Left renal pelvis (tissue), 4 donors: ENCODE measurements at regions not wholly inside any gene's neighbourhood (a gene's known extent, or its start where the extent isn't known, plus 50 kb on each side); places are given as distances from the start of the nearest gene placed in this dataset.
A peak's percentile ranks its signal among the peaks of the same experiment; 100 is the strongest.
"Not testable (repeated sequence)": the region's sequence is repeated elsewhere in the genome, so short reads cannot be mapped to it uniquely, and the experiment has no call there.

Source experiments
- DNase-seq, 4 donors: peaks; one replicate each; pipeline ENCODE4 v3.0.0-alpha.2; 2013; ENCODE audit warnings: low read depth in 4 of 4, low spot score in 3 of 4

DNA sequence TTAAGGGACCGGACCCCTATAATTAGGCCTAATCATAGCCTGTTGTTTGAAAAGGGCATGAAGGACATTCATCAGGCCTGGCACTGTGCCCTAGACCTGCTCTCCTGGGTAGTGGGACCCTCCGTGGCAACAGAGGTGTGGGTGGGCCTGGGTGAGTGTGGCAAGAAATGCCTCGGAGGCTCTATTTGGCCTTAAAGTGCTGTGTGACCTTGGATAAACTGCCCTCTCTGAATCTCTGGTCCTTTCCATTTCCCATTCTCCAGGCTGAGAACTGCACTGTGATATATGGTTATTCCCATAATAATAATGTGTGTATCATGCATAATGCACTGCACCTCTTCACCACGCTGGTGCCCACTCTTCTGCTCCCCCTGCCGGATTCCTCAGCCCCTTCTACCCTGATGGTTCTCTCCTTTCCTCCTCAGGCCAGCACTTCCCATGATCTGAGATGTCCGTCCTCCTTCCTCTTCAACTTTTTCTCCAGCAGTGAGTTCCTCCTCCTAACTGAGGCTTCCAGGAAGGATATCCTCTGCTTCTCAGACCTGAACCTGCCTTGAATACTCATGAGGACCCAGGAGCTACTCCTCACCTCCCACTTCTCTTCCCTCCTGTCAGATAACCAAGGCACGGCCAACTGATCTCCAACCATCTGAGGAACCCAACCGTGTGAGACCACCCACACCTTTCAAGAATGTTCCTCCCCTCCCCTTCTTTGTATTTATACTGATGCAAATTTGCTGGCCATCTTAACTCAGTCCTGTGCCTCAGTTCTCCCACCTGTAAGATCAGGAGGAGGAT is 111.0 kb upstream of the PZP start:
- no peak for DNase-seq

DNA sequence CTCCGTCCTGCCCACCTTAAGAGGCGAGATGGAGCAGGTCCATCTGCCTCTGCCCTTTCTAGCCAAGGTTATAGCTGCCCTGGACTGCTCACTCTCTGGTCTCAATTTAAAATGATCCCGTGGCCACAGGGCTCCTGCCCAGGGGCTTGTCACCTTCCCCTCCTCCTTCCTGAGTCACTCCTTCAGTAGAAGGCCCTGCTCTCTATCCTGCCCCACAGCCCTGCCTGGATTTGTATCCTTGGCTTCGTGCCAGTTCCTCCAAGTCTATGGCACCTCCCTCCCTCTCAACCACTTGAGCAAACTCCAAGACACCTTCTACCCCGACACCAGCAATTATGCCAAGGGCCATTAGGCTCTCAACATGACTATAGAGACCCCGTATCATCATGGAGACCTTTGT is 105.3 kb upstream of the PZP start:
- DNase-seq: not testable (repeated sequence)

DNA sequence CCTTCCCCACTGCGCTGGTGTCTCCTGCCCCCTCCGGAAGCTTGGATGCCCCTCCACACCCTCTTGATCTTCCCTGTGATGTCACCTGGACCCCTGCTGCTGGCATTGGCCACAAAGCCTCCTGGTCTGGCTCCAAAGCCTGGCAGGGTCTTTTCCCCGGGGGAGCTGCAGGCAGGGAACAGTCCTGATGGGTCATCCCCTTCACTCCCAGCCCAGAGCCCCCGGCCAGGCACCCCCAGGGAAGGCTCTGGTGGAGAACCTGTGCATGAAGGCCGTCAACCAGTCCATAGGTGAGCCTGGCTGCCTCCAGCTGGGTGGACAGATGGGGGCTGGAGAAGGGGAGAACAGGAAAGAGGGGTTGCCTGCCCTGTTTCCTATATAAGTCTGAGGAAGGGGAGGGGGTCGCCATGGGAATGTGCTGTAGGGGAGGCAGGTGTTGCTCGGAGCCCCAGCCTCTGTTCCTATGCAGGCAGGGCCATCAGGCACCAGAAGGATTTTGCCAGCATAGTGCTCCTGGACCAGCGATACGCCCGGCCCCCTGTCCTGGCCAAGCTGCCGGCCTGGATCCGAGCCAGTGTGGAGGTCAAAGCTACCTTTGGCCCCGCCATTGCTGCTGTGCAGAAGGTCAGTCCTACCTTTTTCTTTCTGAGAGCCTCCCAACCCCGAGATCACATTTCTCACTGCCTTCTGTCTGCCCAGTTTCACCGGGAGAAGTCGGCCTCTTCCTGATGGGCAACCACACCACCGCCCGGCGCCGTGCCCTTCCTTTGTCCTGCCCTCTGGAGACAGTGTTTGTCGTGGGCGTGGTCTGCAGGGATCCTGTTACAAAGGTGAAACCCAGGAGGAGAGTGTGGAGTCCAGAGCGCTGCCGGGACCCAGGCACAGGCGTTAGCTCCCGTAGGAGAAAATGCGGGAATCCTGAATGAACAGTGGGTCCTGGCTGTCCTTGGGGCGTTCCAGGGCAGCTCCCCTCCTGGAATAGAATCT is 104.5 kb upstream of the PZP start:
- not testable (repeated sequence) for DNase-seq

DNA sequence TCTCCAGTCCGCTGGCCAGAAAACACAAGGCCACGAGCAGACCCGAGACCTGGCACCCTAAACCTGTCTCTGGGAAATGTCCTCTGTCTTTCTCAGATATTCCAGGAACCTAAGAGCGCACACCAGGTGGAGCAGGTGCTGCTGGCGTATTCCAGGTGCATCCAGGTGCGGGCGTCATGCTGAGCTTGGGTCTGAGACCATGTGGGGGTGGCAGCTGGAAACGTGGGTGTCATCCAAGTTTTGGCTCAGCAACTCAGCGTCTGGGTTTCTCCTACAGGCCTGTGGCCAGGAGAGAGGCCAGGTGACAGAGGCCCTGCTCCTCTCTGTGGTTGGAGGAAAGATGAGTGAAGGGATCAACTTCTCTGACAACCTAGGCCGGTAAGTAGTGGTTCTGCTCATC is 103.3 kb upstream of the PZP start:
- DNase-seq: not testable (repeated sequence)

DNA sequence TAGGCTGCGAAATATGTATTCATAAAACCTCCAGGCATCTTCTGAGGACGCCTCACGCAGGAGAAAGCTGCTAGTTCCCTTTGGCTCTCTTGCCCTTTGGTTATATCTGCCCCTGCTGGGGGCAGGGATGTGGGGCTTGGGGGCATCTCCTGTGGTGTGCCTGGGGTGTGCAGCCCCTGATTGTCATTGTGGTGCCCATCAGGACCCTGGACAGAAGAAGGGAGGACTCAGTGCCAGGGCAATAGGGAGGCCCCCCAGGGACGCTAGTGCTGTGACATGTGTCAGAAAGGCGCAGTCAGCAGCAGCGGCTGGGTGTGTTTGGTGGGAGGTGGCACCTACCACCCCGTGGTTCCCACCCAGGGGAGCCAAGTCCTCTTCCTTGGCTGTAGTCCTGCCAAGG is 102.5 kb upstream of the PZP start:
- DNase-seq: not testable (repeated sequence)

DNA sequence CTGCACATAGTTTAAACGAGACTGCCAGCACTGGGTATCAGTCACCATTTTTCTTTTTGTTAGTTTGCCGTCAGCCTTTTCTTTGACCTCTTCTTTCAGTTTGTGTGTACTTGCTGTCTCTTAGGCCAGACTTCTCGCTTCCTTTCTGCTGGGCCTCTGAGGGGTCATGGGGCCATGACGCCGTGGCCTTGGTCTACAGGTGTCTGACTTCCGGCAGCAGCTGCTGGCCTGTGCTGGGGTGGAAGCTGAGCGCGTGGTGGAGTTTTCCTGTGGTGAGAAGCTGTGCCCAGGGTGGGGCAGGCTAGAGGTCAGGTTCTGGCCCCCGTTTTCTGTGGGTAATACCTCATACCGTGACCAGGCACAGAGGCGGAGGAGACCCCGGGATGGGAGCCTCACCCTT is 101.6 kb upstream of the PZP start:
- not testable (repeated sequence) for DNase-seq

DNA sequence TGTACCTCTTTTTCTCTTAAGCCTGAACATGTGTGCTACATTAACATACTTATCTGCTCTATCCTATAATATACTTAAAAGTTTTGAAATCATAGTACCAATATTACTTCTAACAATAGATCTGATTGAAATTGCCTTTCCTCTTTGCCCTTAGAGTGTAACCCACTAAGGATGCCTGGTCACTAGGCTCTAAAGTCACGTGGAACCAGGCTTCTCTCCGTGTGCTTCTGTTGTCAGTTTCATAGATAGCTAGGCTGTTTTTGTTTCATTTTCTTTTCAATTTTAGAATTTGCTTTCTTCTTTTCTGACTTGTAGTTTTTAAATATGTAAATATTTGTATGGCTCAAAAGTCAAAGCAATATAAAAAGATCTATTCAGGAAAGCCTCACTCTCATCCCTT is 100.5 kb upstream of the PZP start:
- DNase-seq: not testable (repeated sequence)

DNA sequence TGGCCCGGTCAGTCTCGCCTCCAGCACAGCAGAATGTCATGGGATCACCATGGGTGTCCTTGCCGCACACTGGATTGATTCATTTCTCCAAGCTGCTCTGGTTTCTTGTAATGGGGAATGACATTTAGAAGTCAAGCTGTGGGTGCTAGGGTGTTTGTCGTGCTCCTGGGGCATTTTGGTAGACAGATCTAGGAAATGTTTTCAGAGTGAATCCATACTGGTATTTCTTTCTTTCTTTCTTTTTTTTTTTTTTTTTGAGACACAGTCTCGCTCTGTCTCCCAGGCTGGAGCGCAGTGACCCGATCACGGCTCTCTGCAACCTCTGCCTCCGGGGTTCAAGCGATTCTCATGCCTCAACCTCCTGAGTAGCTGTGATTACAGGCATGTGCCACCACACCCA is 100.0 kb upstream of the PZP start:
- DNase-seq: not testable (repeated sequence)

DNA sequence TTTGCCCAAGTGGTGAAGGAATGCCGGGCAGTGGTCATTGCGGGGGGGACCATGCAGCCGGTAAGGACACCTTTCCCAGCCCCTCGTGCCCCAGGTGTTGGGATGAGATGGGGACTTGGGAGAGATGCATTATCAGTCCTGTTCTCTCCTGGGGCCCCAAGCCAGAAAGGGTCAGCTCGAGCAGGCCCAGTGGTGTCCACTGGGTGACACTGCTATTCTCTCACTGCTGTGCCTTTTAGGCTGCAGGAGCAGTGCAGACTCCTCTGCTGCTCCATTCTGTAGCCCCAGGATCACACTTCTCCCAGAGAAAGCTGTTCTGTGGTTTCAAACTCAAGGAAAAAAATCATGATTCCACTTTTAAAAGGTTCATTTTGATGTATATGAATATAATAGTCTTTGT is 99.1 kb upstream of the PZP start:
- not testable (repeated sequence) for DNase-seq

DNA sequence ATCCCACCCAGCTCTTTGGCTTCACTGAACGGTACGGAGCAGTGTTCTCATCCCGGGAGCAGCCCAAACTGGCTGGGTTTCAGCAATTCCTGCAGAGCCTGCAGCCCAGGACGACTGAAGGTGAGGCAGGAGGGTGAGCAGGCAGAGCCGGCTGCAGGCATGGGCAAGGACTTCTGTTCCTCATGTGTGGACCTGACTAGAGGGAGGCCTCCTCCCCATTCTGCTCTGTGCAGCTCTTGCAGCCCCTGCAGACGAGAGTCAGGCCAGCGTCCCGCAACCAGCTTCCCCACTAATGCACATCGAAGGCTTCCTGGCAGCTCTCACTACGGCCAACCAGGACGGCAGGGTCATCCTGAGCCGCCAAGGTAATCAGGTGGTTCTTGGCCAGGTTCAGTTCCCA is 97.8 kb upstream of the PZP start:
- DNase-seq: not testable (repeated sequence)

DNA sequence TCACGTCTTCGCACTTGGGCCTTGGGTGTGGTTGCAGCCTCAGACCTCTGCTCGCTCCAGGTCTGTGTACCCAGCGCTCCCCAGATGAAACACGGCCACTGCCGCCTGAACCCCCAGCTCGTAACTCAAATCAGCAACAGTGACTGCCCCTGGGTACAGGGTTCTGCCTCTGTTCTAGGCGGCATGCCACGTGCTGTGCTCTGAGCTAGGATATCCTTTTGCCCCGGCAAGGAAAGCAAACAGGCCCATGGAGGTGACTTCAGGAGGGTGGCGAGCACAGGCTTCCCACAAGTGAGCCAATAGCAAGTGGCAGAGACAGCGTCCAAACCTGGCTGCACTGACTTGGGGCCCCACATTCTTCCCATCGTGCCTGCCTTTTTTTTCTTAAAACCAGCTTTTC is 96.3 kb upstream of the PZP start:
- not testable (repeated sequence) for DNase-seq

DNA sequence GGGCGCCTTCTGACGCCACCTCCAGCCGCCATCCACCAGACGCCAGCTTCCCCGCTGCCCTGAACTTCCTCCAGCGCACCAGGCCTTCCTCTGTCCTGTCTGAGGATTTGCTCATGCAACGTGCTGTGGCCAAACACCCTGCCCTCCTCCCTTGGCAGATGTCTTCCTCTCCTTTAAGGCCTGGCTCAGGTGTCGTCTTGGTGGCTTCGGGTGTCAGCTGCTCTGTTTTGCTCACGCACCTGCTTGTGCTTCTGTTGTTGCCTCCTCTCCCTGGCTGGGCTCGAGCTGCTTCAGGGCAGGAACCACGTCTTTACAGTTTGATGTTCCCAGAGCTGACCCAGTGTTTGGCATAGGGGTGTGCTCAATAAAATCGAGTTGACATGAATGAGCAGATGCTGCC is 87.7 kb upstream of the PZP start:
- not testable (repeated sequence) for DNase-seq

DNA sequence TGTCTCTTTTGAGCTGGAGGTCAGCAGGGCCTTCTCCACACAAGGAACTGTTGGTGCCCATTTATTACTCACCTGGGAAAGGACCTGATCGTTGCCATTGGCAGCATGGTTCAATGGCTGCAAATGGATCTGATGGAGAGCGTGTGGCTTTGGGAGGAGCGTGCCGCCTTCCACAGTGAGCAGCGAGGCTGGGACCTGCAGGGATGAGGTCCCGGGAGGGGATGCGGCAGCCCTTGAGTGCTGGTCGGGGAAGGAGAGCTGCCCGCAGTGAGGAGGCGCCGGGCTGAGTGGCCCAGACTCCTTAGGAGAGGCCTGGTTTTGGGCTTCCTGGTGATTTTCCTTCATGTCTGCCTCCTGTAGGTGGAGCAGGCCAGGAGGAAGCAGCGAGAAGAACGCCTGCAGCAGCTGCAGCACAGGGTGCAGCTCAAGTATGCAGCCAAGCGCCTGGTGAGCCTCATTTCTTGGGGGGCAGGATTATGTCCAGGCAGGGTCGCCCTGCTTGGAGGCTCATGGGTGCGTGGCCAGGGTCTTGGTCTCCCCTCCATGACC is 86.0 kb upstream of the PZP start:
- not testable (repeated sequence) for DNase-seq

DNA sequence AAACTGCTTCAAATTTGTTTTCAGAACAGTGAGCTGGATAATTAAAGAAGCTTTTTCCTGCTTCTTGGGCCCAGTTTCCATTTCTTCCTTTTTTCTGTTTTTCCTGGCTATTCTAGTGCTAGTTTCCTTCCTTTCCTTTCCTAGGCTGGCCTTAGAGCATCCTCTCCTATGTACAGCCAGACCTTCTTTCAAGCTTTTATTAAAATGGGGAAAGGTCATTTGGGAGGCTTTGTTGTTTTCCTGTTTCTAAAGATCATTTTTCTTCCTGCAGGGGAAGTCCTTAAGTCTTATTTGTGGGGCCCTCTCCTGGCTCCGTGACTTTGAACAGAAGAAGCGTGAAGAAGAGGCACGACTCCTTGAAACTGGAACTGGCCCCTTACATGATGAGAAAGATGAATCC is 85.2 kb upstream of the PZP start:
- not testable (repeated sequence) for DNase-seq

DNA sequence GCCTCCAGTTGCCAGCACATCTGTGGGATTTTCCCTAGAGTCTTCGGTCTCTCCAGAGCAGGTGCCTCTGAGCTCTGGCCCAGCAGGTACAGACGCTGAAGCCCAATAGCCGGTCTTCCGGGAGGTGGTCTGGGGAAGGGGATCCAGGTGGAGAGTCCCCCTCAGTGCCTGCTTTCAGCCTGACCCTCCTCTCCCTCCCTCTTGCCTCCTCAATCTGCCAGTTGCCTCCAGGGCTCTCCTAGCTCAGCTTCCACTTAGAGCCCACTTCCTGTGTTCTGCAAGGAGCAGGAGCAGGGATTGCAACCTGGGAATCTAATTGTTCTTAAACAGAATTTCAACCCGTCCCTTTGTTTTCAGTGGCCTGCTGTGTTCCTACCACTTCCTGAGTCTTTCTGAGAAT is 81.8 kb upstream of the PZP start:
- not testable (repeated sequence) for DNase-seq

DNA sequence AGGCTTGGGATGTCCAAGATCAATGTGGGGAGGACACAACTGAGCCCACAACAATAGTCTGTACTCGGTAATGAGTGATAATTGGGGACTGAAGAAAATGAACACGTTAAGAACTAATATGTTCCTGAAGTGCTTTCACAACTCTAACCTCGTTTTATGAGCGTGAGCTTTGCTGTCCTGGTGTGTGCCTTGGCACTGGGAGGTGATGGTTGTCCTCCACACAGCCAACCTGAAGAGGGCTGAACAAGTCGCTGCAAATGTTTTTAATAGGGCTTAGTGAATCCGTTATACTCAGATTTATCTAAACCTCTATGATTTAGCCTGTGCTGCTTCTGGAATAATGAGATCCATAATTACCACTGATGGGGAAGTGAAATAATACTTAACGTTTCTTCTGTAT is 76.5 kb upstream of the PZP start:
- DNase-seq: not testable (repeated sequence)

DNA sequence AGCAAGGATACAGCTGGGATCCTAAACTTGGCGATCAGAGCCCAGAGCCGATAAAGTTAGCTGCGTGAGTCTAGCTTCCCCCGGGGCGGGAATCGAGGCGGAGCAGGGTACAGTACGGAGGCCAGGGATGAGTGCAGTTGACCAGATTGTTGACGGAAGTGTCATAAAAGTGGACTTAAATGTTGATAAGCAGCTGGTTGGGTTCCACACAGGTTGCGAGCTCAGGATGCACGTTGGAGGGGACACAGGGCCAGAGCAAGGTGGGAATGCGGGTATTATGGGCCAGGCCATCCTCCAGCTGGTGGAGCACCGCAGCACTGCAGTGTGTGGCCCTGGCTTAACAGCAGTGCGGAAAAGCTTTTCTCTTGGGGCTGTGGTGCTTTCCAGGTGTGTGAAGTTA is 76.0 kb upstream of the PZP start:
- not testable (repeated sequence) for DNase-seq

DNA sequence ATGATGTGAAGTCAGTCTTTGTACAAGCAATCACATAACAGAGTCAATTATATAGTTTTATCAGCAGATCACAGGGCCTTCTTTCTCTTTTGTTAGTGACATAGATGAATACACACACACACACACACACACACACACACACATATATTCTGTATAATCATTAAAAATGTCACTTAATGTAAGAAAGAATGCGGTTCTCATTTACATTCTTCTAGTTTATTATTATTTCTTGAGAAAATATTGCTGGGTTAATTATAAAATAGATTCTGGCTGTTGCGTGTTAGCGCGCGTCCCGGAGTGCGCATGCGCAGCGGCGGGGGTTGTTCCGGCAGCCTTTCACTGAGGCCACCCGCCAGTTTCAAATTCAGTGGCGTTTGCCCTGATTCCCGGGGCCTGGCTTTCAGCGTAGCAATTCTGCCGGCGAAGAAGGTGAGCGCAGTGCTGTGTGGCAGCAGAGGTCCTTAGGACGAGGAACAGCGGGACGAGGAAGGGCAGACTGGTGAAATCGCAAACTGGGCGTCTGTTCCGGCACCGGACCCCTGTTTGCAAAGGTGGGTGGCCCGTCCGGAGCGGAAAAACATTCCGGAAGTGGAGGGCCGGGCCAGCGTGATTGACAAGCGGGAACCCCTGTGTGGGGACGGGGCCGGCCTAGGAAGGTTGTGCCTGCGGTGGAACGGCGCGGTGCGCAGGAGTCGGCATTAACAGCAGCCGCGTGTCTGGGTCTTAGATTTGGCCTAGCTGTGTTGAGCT is 75.3 kb upstream of the PZP start:
- DNase-seq: peak; percentile 27 to 77 (median 62)

DNA sequence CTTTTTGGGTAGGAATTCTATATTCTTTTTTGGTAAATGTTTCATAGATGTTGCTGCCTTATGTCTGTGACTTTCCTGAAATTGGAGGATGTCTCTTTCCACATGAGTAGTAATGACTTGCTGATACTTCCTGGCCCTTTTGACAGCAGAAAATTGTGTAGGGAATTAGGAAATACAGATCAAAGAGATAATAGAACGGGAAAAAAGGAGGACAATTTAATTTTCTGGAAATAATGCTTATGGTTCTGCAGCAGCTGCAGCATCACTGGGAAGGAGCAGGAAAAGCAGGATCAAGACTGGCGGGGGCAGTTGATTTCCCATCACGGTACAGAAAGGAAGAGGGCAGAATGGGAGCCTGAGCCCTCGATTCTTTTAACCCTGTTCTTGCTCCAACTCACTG is 68.8 kb upstream of the PZP start:
- DNase-seq: no peak

DNA sequence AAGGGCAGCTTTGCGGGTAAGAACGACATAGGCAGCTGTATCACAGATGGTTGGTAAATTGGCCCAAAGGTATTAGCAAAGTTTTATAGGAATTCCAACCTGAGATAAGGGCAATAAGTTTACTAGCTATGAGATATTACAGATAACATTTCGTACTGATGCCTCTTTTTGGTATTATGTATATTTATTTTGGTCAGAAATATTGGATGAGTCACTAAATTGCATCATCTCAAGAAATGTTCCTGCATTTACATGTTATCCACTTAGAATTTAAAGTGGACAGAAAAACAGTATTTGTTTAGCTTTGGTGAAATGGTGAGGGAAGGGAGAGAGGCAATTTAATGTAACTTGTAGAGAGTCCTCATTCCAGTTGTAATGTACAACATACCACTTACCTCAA is 65.1 kb upstream of the PZP start:
- DNase-seq: no peak

DNA sequence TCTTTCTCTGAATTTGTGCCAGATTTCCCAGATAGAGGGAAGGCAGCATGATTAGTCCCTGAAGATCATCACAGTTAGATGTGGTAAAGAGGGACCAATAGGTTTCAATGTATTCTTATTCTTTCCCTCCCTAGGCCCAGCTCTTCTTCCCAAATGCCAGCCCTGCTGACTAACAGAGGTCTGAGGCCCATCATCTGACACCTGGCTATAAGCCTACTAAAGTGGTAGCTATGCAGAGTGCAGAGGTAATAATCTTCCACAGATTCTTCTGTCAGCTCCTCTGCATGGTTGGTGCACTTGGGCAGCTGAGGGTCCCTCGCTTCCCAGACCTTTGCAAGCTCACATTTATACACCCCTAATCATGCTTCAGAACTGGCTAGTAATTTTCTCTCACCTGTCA is 63.7 kb upstream of the PZP start:
- no peak for DNase-seq
